Hypothalamus (tissue), 51 donors: ENCODE measurements at regions not wholly inside any gene's neighbourhood (a gene's known extent, or its start where the extent isn't known, plus 50 kb on each side); places are given as distances from the start of the nearest gene placed in this dataset.
A peak's percentile ranks its signal among the peaks of the same experiment; 100 is the strongest.
"Not testable (repeated sequence)": the region's sequence is repeated elsewhere in the genome, so short reads cannot be mapped to it uniquely, and the experiment has no call there.

Source experiments
- DNase-seq, 51 donors: peaks; one replicate each; lab custom pipeline; 2025; lab: John Stamatoyannopoulos, UW

DNA sequence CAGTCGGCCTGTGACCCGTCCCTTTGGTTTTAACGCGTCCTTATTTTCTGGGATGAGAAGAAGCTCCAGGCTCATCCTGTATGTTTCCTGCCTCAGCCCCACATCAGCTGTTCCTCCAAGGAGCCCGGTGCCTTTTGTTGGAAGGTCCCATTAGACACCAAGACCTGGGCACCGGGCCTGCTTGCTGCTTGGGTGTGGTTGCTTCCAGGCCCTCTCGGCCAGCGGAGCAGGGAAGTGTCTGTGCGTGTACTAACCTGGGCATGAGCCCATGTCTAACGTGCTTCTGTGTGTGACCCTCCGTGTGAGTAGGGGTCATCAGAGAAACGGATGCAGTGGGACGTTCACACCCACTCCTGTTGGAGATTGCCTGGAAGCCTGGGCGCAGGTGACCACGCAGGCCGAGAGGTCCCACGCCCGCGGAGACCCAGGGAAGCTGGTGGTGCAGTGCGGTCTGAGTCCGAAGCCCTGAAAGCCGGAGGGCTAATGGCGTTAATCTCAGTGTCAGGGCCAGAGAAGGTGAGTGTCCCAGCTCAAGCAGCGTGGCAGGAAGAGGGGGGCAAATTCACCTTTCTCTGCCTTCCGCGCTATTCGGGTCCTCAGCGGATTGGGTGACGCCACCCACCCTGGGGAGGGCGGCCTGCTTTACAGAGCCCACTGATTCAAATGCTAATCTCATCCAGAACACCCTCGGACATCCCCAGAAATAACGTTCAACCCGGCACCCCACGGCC, 131.3 kb downstream of the KIF26A start:
- DNase-seq = not testable (repeated sequence)

DNA sequence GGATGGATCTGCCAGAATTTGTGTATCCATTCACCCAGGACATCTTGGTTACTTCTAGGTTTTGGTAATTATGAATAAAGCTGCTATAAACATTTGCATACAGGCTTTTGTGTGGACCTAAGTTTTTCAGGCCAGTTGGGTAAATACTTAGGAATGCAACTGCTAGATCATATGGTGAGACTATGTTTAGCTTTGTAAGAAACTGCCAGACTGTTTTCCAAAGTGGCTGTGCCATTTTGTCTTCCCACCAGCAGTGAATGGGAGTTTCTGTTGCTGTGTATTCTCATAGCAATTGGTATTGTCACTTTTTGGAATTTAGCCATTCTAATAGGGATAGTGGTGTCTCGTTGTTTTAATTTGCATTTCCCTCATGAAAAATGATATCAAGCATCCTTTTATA, 133.0 kb downstream of the KIF26A start:
- no peak for DNase-seq

DNA sequence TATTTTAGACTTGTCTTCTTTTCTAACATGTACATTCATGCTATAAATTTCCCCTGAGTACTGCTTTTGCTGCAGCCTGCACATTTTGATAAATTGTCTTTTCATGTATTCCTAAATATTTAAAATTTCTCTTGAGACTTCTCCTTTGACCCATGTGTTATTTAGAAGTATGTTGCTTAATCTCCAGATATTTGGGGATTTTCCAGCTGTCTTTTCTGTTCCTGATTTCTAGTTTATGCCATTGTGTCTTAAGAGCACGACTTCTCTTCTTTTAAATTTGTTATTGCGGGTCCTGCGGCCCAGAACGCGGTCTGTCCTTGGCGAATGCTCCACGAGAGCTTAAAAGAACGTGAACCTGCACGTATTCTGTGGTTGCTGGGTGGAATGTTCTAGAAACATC, 136.4 kb downstream of the KIF26A start:
- no peak for DNase-seq

DNA sequence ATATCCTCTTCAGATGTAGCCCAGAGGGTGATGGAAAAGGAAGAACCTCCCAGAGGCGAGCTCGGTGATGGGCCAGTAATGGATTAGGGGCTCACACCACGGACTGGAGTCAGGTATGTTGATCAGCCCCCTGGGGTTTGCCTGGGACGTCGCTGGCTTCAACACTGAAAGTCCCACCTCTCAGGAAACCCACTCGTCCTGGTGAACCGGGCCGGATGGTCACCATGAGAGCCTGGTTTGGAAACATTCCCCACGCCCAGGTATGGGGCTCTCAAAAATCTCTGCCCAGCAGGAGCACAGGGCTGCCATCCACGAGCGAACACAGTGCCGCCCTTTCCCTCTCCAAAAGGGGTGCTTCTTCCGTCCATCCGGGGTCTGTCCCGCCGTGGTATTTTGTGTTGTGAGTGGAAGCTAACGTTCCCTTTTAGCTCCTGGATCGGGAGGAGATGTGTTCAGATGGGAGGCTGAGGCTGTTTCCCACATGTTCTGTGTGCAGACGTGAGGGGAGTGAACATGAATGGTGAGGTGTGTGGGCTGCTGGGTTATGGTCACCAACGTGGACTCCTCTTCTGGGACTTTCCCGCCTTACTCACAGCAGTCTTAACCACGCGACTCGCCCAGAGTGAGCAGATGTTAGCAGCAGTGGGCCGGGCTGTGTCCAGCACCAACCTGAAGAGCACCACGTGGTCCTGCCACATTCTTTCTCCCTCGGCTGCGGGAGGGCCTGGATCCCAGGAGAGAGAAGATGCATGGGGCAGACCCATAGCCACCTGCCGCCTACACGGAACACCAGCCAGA, 139.2 kb downstream of the KIF26A start:
- no peak for DNase-seq

DNA sequence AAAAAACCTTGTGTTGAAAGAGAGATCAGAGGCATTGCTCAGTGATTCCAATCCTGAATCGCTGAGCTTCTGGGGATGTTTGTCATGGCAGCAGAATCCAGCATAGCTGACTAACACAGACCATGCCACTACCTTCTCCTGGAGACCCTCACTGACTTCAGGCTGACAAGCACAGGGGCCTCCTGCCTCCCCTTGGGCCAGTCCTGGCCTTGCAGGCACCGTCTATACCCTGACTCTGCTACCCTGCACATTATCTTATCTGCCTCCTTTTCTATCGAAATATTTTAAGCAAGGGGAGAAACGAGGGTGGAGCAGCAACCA, 139.8 kb downstream of the KIF26A start:
- no peak for DNase-seq

DNA sequence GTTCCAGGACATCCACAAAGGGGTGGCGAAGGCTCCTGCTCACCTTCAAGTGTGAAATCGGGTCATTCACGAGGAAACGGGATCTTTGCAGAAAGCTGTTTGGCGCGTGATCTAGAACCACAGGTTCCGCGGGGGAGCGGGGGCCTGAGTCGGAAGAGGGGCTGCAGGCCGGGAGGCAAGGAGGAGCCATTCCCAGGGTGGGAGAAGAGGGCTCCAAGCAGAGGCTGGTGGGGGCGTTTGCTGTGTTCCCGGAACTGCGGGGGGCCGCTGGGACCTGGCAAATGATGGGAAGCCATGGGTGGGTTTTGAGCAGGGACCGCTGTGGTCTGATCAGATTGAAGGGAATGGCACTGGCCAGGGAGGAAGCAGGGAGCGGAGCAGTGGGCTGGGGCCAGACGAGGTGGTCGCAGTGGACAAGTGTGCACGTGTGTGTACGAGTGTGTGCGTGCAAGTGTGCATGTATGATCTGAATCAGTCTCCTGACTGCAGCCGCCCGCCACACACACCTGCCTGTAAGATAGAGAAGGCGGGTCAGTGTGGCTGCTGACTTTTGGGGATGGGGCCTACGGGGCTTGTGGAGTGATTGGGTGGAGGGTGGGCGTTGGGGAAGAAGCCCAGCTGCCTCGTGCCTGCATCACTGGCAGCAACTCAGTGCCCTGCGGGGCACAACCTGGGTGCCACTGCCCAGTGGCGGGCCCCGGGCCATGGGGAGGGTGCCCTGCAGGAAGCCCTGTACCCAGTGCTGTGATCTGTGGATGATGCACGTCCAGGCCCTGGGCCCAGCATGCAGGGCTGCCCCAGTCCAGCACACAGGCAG, 141.9 kb downstream of the KIF26A start:
- DNase-seq = no peak

DNA sequence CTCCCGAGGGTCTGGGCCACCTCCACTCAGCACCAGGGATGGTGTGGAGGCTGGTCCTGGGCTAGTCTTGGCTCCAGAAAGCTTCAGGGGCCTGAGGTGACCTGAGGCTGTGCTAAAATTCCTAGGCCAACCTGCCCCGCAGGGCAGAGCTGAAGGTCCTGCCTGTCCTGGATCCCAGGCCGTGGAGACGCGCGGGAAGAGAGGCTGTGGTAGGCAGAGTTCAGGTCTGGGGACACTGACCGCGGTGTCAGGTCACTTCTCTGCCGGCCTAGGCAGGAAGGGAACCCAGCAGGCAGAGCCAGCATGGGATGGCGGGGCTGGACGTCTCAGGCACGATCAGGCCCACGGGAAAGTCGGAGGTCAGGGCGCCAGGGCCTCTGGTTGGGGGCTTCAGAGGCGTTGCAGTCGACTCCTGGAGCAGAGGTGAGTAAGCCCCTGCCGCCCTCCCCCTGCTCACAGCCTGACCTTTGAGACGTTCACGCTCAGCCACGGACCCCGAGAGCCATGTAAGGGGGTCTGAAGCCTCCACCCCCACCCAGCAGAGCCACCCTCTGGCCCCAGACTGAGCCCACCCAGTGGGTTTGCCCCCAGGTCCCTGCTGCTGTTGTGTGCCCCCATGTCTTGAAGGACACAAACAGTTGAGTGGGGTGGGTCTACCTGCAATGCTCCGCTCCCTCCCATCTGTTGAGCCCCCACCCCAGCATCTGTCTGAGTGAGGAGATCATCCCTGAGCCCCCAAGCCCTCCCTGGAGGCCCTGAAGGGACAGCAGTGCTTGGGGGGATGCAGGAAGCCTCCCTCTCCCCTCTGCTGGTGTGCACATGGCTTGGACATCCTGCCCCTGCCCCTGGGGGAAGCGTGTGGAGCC, 142.7 kb downstream of the KIF26A start:
- no peak for DNase-seq

DNA sequence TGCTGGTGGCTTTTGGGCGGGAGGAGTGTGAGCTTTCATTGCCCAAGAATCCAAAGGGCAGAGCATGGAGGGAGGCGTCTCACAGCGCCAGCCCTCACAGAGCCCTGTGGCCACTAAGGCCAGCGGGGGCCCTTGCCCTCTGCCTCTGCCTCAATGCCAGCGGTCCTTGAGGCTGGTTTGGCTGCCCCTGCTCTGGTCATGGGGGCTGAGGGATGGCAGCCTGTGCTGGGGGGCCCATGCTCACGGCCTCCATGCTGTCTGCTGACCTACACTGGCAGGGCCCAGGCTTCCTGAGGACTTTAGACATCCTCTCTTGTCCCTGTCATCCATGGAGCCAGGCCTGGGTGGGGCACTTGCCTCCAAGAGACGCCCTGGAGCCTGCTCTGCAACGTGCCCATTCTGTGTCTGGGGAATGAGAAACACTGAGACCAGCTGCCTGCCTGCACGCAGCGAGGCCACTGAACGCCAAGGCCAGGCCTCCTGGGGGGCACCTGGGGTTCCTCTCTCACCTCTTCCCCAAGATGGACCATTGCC, 143.4 kb downstream of the KIF26A start:
- DNase-seq = no peak

DNA sequence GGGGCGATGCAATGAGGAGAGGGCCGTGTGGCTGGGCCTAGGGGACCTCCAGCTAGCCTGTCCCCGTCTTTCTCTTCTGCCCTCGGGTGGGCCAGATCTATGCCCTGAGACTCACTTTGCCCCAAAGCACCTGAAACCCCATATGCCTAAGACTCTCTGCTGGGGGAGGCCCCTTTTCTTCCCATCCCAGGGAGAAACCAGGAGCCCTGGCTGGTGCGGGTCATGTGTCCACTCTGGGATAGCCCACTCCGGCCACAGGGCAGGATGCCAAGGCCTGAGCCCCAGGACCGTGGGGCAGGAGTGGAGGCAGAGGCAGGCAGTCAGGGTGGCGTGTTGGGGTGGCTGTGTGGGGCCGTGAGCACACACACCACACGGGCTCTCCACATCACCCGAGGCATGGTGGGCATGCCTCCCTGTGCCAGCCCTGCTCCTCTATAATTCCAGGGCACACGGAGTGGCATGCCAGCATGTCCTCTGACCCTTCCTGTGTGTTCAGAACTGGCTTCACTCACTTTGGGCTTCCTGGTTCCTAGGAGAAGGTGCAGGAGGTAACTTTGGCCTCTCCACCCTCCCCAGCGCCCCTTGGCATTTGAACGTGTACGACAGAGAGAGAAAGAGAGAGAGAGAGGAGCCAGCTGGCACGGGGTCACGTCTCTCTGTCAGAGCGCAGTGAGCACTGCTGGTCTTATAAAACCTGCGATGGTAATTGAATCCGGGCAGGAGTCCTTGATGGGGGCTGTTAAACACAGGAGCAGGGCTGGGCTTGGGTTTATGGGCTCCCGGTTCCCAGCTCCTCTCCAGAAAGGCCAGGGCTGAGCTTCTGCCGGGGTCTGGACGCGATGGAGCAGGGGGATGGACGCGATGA, 144.2 kb downstream of the KIF26A start:
- DNase-seq = no peak

DNA sequence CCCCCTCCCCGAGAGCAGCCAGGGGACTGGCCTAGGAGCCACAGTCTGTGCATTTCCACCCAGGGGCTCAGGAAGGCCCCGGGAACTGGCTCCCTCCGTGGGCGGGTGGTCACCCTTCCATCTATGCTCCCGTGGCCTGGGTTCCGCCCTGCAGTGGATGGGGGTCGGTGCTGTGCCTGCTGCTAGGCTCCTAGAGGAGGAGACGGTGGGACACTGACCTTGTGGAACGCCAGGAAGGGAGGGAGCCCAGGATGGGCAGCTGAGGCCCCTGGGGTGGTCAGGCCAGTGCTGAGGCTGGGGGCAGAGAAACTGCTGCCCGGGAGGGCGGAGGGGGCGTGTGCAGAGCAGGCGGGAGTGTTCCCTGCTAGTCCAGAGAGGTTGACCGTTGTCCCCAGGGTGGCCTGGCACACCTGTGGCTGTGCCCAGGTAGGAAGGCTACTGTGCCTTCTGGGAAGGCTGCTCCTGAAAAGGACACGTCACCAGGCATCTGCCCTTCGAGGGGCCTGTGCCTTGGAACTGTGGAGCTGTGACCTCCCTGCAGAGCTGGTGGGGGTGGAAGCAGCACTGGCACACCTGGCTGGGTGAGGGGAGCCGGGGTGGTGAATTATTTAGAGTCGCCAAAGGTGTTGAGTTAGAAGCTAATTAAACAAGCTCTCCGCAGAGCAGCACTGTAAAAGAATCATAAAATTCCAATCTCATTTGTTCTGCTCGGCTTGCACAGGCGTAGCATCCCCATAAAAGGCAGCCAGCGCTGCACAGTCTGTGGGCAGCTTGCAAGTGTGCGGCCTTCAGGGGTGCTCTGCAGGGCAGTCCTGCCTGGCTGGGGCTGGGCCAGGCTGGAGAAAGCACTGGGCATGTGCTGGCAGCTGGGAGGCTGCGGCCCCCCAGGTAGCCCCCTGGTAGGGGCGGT, 145.1 kb downstream of the KIF26A start:
- DNase-seq = peak in 1 of 51 donors; percentile 13

DNA sequence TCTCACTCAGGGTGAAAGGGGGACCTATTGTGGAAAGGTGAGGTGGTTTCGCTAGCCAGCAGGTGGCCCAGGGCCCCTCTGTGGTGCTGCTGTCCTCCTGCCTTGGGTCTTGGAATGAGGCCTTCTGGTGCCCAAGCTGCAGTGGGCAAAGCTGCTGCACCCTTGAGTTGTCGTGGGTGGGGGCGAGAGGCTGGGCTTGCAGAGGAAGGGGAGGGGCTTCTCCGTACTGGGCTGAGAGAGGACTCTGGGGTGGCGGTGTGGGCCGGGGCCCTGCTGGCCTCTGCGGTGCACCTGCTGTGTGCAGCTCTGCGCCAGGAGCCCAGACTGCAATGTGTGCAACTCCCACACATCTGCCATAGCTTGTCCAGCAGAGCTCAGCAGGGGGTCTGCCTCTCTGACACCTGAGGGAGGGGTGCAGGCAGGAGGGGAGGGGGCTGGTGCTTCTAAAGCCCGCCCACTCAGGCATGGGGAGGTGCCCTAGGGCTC, 145.8 kb downstream of the KIF26A start:
- DNase-seq = no peak

DNA sequence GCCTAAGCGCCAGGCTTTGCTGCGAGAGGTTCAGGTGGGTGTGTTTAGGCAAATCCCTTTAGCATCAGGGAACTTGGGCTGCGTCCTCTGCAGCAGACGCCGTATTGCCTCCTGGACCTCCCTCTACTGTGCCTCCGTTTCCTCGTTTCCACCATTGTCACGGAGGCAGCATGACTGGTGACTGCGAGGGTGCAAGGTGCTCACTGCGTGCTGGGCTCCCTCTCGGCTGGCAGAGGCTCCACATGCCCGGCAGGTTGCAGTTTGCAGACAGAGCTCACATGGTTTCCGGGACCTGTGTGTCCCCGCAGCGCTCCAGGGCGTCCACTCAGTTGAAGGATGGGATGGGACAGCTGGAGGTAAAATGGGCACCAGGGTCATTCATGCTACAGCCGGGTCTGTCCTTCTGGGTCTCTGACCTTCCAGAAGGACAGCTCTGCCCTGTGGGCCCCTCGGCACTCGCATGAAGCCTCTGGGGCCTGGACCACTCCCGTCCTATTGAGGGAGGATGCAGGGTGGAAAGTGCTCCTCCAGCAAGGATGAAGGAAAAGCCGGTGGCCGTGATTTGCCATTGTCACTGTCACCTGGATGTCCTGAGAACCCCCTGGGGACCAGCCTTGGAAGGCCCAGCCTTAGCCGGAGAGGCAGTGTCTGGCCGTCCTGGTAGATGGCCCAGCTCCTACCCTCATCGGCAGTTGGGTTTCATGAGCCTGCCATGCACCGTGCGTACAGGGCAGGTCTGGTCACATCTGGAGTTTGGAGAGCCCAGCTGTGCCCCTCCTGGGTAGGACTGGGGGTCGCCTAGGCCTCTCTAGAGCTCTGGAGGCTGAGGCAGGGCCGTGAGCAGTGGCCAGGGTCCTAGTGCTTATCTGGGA, 146.5 kb downstream of the KIF26A start:
- DNase-seq = no peak

DNA sequence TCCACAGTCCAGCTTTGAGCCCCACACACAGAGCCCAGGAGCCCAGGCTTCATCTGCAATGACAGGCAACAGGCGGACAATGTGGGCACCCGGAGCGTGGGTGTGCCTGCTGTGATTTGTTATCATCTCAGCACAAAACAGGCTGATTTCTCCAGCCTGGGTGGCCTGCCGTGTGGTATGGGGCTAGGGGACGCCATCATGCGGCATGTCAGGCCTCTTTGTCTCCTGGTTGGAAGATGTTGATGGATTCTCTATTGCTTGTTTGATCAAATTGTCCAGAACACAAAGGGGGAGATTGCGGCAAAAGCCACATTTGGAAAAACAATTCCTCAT, 147.1 kb downstream of the KIF26A start:
- DNase-seq = no peak

DNA sequence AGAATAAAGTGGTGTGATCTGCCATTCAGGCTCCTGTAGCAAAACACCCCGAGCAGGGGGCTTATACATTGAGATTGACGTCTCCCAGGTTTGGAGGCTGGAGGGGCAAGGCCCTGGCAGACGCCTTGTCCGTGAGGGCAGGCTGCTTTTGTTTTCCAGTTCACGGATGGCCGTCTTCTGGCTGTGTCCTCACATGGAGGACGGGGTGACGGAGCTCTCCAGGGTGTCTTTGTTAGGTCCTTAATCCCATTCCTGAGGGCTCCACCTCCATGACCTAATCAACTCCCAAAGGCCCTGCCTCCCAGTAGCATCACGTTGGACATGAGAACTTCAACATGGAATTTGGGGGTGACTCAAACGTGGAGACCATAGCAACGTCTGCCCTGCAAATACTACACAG, 147.7 kb downstream of the KIF26A start:
- DNase-seq = no peak

DNA sequence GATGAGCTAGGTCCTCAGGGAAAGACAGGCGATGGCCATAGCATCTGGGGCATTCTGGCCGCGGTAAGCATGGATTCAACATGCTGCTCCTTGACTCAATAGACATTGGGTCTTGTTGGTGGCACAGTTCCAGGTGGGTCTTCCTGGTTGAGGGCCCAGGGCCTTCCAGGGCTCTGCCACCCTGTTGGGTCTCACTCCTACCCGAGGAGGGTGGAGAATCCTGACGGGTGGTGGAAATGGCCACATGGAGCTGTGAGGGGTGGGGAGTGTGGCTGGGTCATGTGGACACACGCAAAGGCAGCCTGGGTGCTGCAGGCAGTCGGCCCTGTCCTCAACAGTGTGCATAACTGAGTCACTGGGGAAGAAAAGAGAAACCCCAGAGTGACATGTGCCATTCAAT, 148.1 kb downstream of the KIF26A start:
- no peak for DNase-seq

DNA sequence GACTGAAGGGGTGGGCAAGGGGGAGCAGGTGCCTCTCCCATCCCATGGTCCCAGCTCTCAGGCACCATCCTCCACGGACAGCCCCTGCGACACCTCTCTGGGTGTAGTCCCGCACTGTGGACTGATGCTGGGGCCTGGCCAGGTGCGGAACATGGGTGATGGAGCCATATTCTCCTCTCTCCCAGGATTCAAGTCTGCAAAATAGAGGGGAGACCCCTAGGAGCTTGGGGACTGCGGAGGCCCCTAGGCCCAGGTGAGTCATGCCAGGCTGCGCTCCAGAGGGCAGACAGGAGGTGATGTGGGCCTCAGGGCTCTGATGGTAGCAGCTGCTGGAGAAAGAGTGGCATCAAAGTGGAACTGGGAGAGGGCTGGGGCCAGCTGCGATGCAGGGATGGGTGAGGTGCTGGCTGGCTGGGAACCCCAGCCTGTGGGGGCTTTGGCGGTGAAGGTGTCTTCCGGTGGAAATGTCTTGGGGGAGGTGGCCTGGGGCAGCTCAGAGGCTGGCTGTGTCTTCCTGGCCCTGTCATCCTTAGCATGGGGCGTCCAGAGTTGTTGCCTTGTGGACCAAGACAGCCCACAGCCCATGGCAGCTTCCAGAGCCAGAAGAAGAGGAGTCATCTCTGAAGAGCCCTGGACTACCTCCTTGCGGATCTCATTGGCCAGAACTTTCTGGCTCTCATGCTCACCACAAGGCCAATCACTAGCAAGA, 149.1 kb downstream of the KIF26A start:
- DNase-seq = no peak

DNA sequence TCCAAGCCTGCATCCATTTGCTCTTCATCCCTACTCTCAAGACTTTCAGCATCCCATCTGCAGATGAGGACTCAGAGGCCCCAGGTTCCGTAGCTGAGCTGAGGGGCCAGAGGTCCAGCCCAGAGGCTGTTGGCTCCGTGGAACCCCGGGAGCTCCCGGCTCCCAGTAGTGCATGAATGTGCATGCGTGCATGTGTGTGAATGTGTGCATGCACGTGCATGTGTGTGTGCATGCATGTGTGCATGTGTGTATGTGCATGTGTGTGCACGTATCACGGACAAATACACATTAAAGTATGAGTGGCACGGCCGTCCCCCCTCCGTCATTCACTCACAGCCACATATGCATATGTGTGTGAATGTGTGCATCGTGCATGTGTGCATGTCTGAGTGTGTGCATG, 149.9 kb downstream of the KIF26A start:
- no peak for DNase-seq
